ENCODE measurements at regions not wholly inside any gene's neighbourhood (a gene's known extent, or its start where the extent isn't known, plus 50 kb on each side); places are given as distances from the start of the nearest gene placed in this dataset.

GRCh38 chr2:12948231-12948960, 231.7 kb downstream of the TRIB2 start:
- Histone ChIP-seq H3K36me3 (no peaks in the 10 kb centered on the region), H3K27me3 (no peaks in the 10 kb centered on the region), H3K4me1 (ENCODE audit: low read depth) (peaks cover 23% of the 10 kb centered on the region), H3K4me3 (no peak overlapping the region), H3K9me3 (ENCODE audit: low read depth) (no peaks in the 10 kb centered on the region), H3K27ac (no peak overlapping the region)
- TF ChIP-seq CTCF (IDR thresholded peaks at IDR 0.05; ENCODE audit: low read depth, low read length), result no peak
- DNase-seq (ENCODE audit: low read depth in 1 of 2, low spot score in 1 of 2), result peak in 1 of 2 donors; percentile 28

- H3K36me3 ChIP-seq, result no peaks in the 10 kb centered on the region
- H3K27me3 ChIP-seq, result no peaks in the 10 kb centered on the region
- no peak overlapping the region for H3K4me3 ChIP-seq
- no peak overlapping the region for H3K27ac ChIP-seq
- DNase-seq (ENCODE audit: low read depth in 1 of 2, low spot score in 1 of 2), result no peak
- TF ChIP-seq CTCF (IDR thresholded peaks at IDR 0.05; ENCODE audit: low read depth, low read length), result no peak
- H3K4me1 ChIP-seq (ENCODE audit: low read depth), result peaks cover 19% of the 10 kb centered on the region
- no peaks in the 10 kb centered on the region for H3K9me3 ChIP-seq (ENCODE audit: low read depth)
Measured at GRCh38 chr2:12948961-12949353, 232.2 kb downstream of the TRIB2 start.

GRCh38 chr2:12949406-12949805, 232.7 kb downstream of the TRIB2 start:
- Histone ChIP-seq H3K27me3 (no peaks in the 10 kb centered on the region), H3K4me3 (no peak overlapping the region), H3K36me3 (no peaks in the 10 kb centered on the region), H3K9me3 (ENCODE audit: low read depth) (no peaks in the 10 kb centered on the region), H3K27ac (no peak overlapping the region), H3K4me1 (ENCODE audit: low read depth) (peaks cover 15% of the 10 kb centered on the region)
- TF ChIP-seq CTCF (IDR thresholded peaks at IDR 0.05; ENCODE audit: low read depth, low read length), result no peak
- no peak for DNase-seq (ENCODE audit: low read depth in 1 of 2, low spot score in 1 of 2)

GRCh38 chr2:12950174-12950573, 233.4 kb downstream of the TRIB2 start:
- Histone ChIP-seq H3K27me3 (no peaks in the 10 kb centered on the region), H3K9me3 (ENCODE audit: low read depth) (no peaks in the 10 kb centered on the region), H3K4me3 (no peak overlapping the region)

GRCh38 chr2:12950957-12951656, 234.4 kb downstream of the TRIB2 start:
- peak in 1 of 2 donors; percentile 62 for DNase-seq (ENCODE audit: low read depth in 1 of 2, low spot score in 1 of 2)
- no peak for TF ChIP-seq CTCF (IDR thresholded peaks at IDR 0.05; ENCODE audit: low read depth, low read length)

More at GRCh38 chr2:12950174-12950573, 233.4 kb downstream of the TRIB2 start:
- DNase-seq (ENCODE audit: low read depth in 1 of 2, low spot score in 1 of 2), result no peak
- Histone ChIP-seq H3K27ac (no peak overlapping the region), H3K36me3 (no peaks in the 10 kb centered on the region), H3K4me1 (ENCODE audit: low read depth) (peaks cover 7% of the 10 kb centered on the region)
- TF ChIP-seq CTCF (IDR thresholded peaks at IDR 0.05; ENCODE audit: low read depth, low read length), result no peak

More at GRCh38 chr2:12950957-12951656, 234.4 kb downstream of the TRIB2 start:
- Histone ChIP-seq H3K9me3 (ENCODE audit: low read depth) (no peaks in the 10 kb centered on the region), H3K4me1 (ENCODE audit: low read depth) (no peaks in the 10 kb centered on the region), H3K4me3 (no peak overlapping the region), H3K27ac (no peak overlapping the region), H3K36me3 (no peaks in the 10 kb centered on the region), H3K27me3 (no peaks in the 10 kb centered on the region)

Measured in cardiac muscle cell (in vitro differentiated cells and primary cell).